K562 (cell line): ENCODE measurements at regions not wholly inside any gene's neighbourhood (a gene's known extent, or its start where the extent isn't known, plus 50 kb on each side); places are given as distances from the start of the nearest gene placed in this dataset.
"Not testable (repeated sequence)": the region's sequence is repeated elsewhere in the genome, so short reads cannot be mapped to it uniquely, and the experiment has no call there.

ENCODE experiments used
- ATAC-seq: fragments of 200-7000 bp; cut with Tn5 transposase; 3 replicates; pipeline ENCODE4 v1.9.1; 2020; ENCODE audit warnings: moderate library complexity
- BruUV-seq: library from RNA; stranded (reverse); fragments of 400-500 nt; replicated peaks from 2 replicates; lab custom pipeline; 2021; lab: Mats Ljungman, UMichigan
- CTCF ChIA-PET: fragments of 300-600 bp; formaldehyde crosslinking; extraction: SDS; loops from one replicate; lab custom pipeline; 2021; ENCODE audit warnings: low intra/inter-chr PET ratio; lab: Yijun Ruan, JAX
- POLR2A ChIA-PET: fragments of 300-600, 350-650 bp; sonication (Branson Sonifier 250); formaldehyde crosslinking; extraction: SDS; loops from one replicate; lab custom pipeline; 2021; ENCODE audit warnings: antibody characterized with exemption, inconsistent platforms; lab: Yijun Ruan, JAX
- DNase-seq, 4 experiments: peaks; one replicate each; pipeline versions ENCODE4 v3.0.0 to v3.0.0-alpha.2; 2011 to 2018; ENCODE audit warnings: low spot score in 3 of 4, mixed read lengths in 3 of 4; ENCODE audit errors: extremely low read depth in 1 of 4
- FAIRE-seq: peaks from 2 replicates; lab custom pipeline; 2011; peaks lifted over from hg19 to GRCh38; lab: Jason Lieb, UNC
- H2AFZ ChIP-seq: 2 replicates; pipeline ENCODE4 v1.6.0; 2011; ENCODE audit warnings: low read depth, low read length, control low read depth, inconsistent platforms
- H3K27ac ChIP-seq: fragments of 200-600 bp; 3 replicates; pipeline ENCODE4 v1.8.0; 2011; ENCODE audit warnings: low read depth, mild to moderate bottlenecking, control low read depth, inconsistent platforms, low read length, moderate library complexity, mixed read lengths; ENCODE audit errors: extremely low read depth
- H3K27me3 ChIP-seq, 2 experiments: fragments of 300-600 bp in 1 of 2; 2 replicates in 1 of 2; 3 replicates in 1 of 2; pipeline versions ENCODE4 v1.6.0 to v1.8.0; 2011; ENCODE audit warnings: inconsistent platforms in 2 of 2, low read length in 2 of 2, mild to moderate bottlenecking in 1 of 2, mixed read lengths in 1 of 2, moderate library complexity in 1 of 2; ENCODE audit not compliant: control insufficient read depth in 2 of 2, insufficient read depth in 2 of 2
- H3K36me3 ChIP-seq: fragments of 300-600 bp; 3 replicates; pipeline ENCODE4 v1.8.0; 2011; ENCODE audit warnings: mild to moderate bottlenecking, low read length, inconsistent platforms; ENCODE audit not compliant: control insufficient read depth, insufficient read depth
- H3K4me1 ChIP-seq, 2 experiments: fragments of 200-600 bp in 1 of 2; replicated peaks in 1 of 2; 2 replicates in 1 of 2; 3 replicates in 1 of 2; pipeline versions ENCODE4 v1.5.1 to v1.8.0; 2011; ENCODE audit warnings: inconsistent platforms in 2 of 2, low read length in 2 of 2, mild to moderate bottlenecking in 1 of 2, mixed read lengths in 1 of 2, moderate library complexity in 1 of 2; ENCODE audit not compliant: control insufficient read depth in 2 of 2, insufficient read depth in 2 of 2
- H3K4me2 ChIP-seq: 2 replicates; pipeline ENCODE4 v1.6.1; 2011; ENCODE audit warnings: low read length, control low read depth, inconsistent platforms, mixed read lengths; ENCODE audit not compliant: insufficient read depth
- H3K4me3 ChIP-seq: fragments of 200-600 bp; sonication (generic), shearing (Covaris generic); 2 replicates; pipeline ENCODE4 v1.5.1; 2016; ENCODE audit warnings: control low read depth, inconsistent platforms
- H3K79me2 ChIP-seq: fragments of 200-600 bp; 3 replicates; pipeline ENCODE4 v1.8.0; 2011; ENCODE audit warnings: low read length, inconsistent platforms; ENCODE audit not compliant: control insufficient read depth, insufficient read depth
- H3K9ac ChIP-seq, 2 experiments: 2 replicates each; pipeline versions ENCODE4 v1.6.0 to v1.6.1; 2011; ENCODE audit warnings: low read depth in 2 of 2, low read length in 2 of 2, control low read depth in 1 of 2, inconsistent platforms in 1 of 2, mild to moderate bottlenecking in 1 of 2, mixed read lengths in 1 of 2; ENCODE audit not compliant: insufficient read depth in 1 of 2
- H3K9me1 ChIP-seq: one replicate; pipeline ENCODE4 v1.6.0; 2011; ENCODE audit warnings: inconsistent platforms, mild to moderate bottlenecking, low read length, moderate library complexity; ENCODE audit not compliant: control insufficient read depth, insufficient read depth
- H3K9me3 ChIP-seq: replicated peaks from 2 replicates; pipeline ENCODE4 v1.5.1; 2011; ENCODE audit warnings: low read depth, low read length, inconsistent platforms; ENCODE audit not compliant: control insufficient read depth, insufficient read depth
- H4K20me1 ChIP-seq: replicated peaks from 2 replicates; pipeline ENCODE4 v1.6.1; 2011; ENCODE audit warnings: low read length, inconsistent platforms, mixed read lengths; ENCODE audit not compliant: control insufficient read depth, insufficient read depth
- CC2D1A ChIP-seq: fragments of 450-650 bp; IDR thresholded peaks from 2 replicates; pipeline ENCODE4 v1.6.1; 2017; ENCODE audit warnings: mild to moderate bottlenecking
- FOSL1 ChIP-seq: fragments of 200-800 bp; sonication (Bioruptor generic); conservative IDR thresholded peaks from 2 replicates; pipeline ENCODE4 v1.6.1; 2016; ENCODE audit warnings: missing genetic modification characterization, missing compliant biosample characterization
- ZBED1 ChIP-seq: IDR thresholded peaks from 2 replicates; pipeline ENCODE4 v1.6.1; 2014
- ZNF696 ChIP-seq: fragments of 250-450 bp; sonication (Bioruptor Pico); conservative IDR thresholded peaks from 2 replicates; pipeline ENCODE4 v1.4.0; 2020; ENCODE audit warnings: mild to moderate bottlenecking, moderate library complexity
- WGBS: fragments of 100-300 bp; shearing (Covaris generic); methylation state at CpG from one replicate; pipeline ENCODE4 v1.1.6; 2016; ENCODE audit warnings: low coverage, mixed read lengths; ENCODE audit not compliant: insufficient coverage; ENCODE audit errors: missing lambda C conversion rate; 5-methylcytosine and 5-hydroxymethylcytosine counted together
- in situ Hi-C: fragments of 300-500 bp; cut with MboI; formaldehyde crosslinking; loops from 4 replicates; pipeline ENCODE4 v1.15.0; 2018; ENCODE audit warnings: inconsistent platforms, mixed read lengths
- intact Hi-C: fragments of 100-400 bp; cut with micrococcal nuclease; formaldehyde crosslinking; loops from 2 replicates; pipeline ENCODE4 v1.14.2; 2022
- TF ChIP-seq, protein P1 (sequence below): sonication (generic); formaldehyde crosslinking; IDR thresholded peaks from 2 replicates; pipeline ENCODE4 v1.8.1; 2022; ENCODE audit warnings: missing genetic modification reagents
- TF ChIP-seq, protein P2 (sequence below): fragments of 450-650 bp; IDR thresholded peaks from 2 replicates; pipeline ENCODE4 v1.7.0; 2016; ENCODE audit warnings: borderline replicate concordance
- TF ChIP-seq, protein P3 (sequence below): IDR thresholded peaks from 2 replicates; pipeline ENCODE4 v1.6.1; 2012; ENCODE audit warnings: low read depth, low read length, improper control_type of control experiment, borderline replicate concordance

DNA sequence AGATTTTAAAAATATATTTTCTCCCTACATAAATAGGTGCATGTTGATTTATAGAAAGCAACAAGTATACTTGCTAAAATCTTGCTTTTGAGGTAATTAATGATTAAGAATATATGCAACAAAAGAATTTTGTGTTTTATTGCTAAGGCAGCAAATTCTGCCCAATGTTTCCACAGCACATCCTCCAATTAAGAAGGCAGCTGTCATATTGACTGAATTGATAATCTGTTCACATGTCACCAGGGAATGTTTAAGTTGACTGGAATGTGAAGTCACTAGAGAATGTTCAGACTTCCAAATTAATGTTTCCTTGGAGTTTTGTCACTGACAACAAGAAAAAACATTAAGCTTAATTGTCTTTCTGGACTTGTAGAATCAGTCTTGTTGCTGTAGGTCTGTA lies 1602.7 kb upstream of the SLC39A10 start (continued):
- TF ChIP-seq, protein P1, sequence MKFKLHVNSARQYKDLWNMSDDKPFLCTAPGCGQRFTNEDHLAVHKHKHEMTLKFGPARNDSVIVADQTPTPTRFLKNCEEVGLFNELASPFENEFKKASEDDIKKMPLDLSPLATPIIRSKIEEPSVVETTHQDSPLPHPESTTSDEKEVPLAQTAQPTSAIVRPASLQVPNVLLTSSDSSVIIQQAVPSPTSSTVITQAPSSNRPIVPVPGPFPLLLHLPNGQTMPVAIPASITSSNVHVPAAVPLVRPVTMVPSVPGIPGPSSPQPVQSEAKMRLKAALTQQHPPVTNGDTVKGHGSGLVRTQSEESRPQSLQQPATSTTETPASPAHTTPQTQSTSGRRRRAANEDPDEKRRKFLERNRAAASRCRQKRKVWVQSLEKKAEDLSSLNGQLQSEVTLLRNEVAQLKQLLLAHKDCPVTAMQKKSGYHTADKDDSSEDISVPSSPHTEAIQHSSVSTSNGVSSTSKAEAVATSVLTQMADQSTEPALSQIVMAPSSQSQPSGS (CRISPR knock-in tag) = no peak

DNA sequence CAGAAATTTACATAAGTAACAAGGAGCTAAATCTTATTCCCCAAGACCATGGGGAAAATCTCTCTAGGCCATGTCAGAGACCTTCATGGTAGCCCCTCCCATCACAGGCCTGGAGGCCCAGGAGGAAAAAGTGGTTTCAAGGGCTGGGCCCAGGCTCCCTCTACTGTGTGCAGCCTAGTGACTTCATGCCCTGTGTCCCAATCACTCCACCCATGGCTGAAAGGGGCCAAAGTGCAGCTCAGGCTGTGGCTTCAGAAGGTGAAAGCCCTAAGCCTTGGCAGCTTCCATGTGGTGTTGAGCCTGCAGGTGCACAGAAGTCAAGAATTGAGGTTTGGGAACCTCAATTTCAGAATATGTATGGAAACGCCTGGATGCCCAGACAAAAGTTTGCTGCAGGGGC lies 1612.7 kb upstream of the SLC39A10 start:
- Histone ChIP-seq H3K4me2 (no peak overlapping the region), H3K36me3 (no peaks in the 10 kb centered on the region), H3K9ac (no peak overlapping the region), H2AFZ (no peak overlapping the region), H4K20me1 (no peaks in the 10 kb centered on the region), H3K4me3 (no peak overlapping the region), H3K27me3 (no peaks in the 10 kb centered on the region), H3K9me1 (no peaks in the 10 kb centered on the region), H3K4me1 (no peaks in the 10 kb centered on the region), H3K9me3 (no peaks in the 10 kb centered on the region), H3K79me2 (no peaks in the 10 kb centered on the region)
- WGBS = 0% methylated on average over 1 of the region's 1 CpG
- ChIA-PET CTCF (interaction anchor here (0.6 kb wide), 1 partner anchor 136 kb away, joined by 3 read pairs; no protein-coding TSS in a partner anchor), POLR2A (no interaction called here)
- no TSS peak for BruUV-seq
- in situ Hi-C loops = no loop called here
- intact Hi-C loops = no loop called here
- DNase-seq (no peak), FAIRE-seq (no peak)
- TF ChIP-seq, protein P2, sequence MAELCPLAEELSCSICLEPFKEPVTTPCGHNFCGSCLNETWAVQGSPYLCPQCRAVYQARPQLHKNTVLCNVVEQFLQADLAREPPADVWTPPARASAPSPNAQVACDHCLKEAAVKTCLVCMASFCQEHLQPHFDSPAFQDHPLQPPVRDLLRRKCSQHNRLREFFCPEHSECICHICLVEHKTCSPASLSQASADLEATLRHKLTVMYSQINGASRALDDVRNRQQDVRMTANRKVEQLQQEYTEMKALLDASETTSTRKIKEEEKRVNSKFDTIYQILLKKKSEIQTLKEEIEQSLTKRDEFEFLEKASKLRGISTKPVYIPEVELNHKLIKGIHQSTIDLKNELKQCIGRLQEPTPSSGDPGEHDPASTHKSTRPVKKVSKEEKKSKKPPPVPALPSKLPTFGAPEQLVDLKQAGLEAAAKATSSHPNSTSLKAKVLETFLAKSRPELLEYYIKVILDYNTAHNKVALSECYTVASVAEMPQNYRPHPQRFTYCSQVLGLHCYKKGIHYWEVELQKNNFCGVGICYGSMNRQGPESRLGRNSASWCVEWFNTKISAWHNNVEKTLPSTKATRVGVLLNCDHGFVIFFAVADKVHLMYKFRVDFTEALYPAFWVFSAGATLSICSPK = no peak
- TF ChIP-seq CC2D1A (no peak), FOSL1 (tag) (no peak), ZNF696 (CRISPR knock-in tag) (no peak), ZBED1 (no peak)
- TF ChIP-seq, protein P3, sequence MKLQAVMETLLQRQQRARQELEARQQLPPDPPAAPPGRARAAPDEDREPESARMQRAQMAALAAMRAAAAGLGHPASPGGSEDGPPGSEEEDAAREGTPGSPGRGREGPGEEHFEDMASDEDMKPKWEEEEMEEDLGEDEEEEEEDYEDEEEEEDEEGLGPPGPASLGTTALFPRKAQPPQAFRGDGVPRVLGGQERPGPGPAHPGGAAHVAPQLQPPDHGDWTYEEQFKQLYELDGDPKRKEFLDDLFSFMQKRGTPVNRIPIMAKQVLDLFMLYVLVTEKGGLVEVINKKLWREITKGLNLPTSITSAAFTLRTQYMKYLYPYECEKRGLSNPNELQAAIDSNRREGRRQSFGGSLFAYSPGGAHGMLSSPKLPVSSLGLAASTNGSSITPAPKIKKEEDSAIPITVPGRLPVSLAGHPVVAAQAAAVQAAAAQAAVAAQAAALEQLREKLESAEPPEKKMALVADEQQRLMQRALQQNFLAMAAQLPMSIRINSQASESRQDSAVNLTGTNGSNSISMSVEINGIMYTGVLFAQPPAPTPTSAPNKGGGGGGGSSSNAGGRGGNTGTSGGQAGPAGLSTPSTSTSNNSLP = no peak
- TF ChIP-seq, all 486 proteins: peak for 0
- no peak for ATAC-seq
- H3K27ac ChIP-seq = no peak overlapping the region

DNA sequence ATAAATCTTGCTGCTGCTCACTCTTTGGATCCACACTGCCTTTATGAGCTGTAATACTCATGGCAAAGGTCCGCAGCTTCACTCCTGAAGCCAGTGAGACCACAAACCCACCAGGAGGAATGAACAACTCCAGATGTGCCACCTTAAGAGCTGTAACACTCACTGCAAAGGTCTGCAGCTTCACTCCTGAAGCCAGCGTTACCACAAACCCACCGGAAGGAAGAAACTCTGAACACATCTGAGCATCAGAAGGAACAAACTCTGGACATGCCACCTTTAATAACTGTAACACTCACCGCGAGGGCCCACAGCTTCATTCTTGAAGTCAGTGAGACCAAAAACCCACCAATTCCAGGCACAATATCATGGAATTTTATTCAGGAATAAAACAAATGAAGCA lies 1635.9 kb upstream of the SLC39A10 start:
- WGBS = 0% methylated on average over 5 of the region's 5 CpGs
- ATAC-seq, H3K36me3 ChIP-seq, BruUV-seq, FAIRE-seq, DNase-seq, H3K9me3 ChIP-seq, POLR2A ChIA-PET, H3K79me2 ChIP-seq, H4K20me1 ChIP-seq, in situ Hi-C loops, H3K9ac ChIP-seq, H3K4me1 ChIP-seq, intact Hi-C loops, CTCF ChIA-PET, H3K4me3 ChIP-seq, H3K9me1 ChIP-seq, H3K27me3 ChIP-seq, H3K4me2 ChIP-seq, H3K27ac ChIP-seq, H2AFZ ChIP-seq: not testable (repeated sequence)
